Bronchial epithelial cell (primary cell): ENCODE measurements at regions not wholly inside any gene's neighbourhood (a gene's known extent, or its start where the extent isn't known, plus 50 kb on each side); places are given as distances from the start of the nearest gene placed in this dataset.

Experiments used
- DNase-seq: peaks from one replicate; pipeline ENCODE4 v3.0.0-alpha.2; 2010; ENCODE audit warnings: low read depth
- FAIRE-seq: peaks from 2 replicates; lab custom pipeline; 2011; peaks lifted over from hg19 to GRCh38; lab: Jason Lieb, UNC
- H3K27me3 ChIP-seq: 2 replicates; pipeline ENCODE4 v1.5.1; 2011; ENCODE audit warnings: low read length; ENCODE audit not compliant: control insufficient read depth, insufficient read depth
- H3K36me3 ChIP-seq: 2 replicates; pipeline ENCODE4 v1.5.1; 2011; ENCODE audit warnings: low read length; ENCODE audit not compliant: control insufficient read depth, insufficient read depth
- H3K4me3 ChIP-seq: 2 replicates; pipeline ENCODE4 v1.5.1; 2011; ENCODE audit warnings: mild to moderate bottlenecking, low read depth, low read length, control low read depth
- TF ChIP-seq, protein P1 (sequence below): IDR thresholded peaks from 2 replicates; pipeline ENCODE4 v1.5.1; 2011; ENCODE audit warnings: mild to moderate bottlenecking, moderate library complexity, low read length, control low read depth, inconsistent platforms; ENCODE audit not compliant: insufficient read depth, severe bottlenecking

DNA sequence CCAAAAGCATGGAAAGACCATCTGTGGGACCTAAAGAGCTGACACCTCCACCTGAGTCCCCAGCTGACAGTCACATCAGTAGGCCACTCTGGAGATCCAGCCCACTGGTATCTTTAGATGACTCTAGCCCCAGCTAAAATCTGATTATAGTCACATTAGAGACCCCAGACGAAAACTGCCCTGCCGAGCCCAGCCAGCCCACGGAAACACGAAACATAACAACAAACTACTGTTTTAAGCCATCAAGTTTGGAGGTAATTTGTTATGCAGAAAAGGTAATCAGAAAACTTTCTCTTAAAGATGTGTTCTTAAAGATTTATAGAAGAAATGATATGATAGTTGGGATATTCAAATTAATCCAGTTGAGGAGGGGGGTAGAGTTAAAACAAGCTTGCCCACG is 175.7 kb downstream of the DHX15 start:
- no peak for FAIRE-seq
- Histone ChIP-seq H3K27me3 (no peaks in the 10 kb centered on the region), H3K36me3 (no peaks in the 10 kb centered on the region), H3K4me3 (no peak overlapping the region)
- TF ChIP-seq, protein P1, sequence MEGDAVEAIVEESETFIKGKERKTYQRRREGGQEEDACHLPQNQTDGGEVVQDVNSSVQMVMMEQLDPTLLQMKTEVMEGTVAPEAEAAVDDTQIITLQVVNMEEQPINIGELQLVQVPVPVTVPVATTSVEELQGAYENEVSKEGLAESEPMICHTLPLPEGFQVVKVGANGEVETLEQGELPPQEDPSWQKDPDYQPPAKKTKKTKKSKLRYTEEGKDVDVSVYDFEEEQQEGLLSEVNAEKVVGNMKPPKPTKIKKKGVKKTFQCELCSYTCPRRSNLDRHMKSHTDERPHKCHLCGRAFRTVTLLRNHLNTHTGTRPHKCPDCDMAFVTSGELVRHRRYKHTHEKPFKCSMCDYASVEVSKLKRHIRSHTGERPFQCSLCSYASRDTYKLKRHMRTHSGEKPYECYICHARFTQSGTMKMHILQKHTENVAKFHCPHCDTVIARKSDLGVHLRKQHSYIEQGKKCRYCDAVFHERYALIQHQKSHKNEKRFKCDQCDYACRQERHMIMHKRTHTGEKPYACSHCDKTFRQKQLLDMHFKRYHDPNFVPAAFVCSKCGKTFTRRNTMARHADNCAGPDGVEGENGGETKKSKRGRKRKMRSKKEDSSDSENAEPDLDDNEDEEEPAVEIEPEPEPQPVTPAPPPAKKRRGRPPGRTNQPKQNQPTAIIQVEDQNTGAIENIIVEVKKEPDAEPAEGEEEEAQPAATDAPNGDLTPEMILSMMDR, result no peak
- no peak for DNase-seq

DNA sequence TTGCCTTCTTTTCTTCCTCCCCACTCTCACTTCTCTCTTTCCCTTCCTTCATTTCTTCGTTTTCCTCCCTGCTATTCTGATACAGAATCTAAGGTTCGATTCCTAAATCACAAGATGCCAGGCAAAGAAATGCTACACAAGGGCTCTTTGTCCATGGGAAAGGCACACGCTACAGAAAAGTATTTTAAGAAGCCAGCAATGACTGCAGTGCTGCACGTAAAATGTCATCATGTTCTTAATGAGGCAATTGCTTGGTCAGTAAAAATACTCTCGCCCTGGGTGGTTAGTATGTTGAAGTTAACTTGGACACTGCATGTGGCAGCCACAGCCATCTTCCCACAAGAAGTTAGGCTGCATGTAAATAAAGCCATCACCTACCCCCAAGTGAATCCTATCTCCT is 178.4 kb downstream of the DHX15 start:
- H3K27me3 ChIP-seq, result no peaks in the 10 kb centered on the region
- no peak for FAIRE-seq

DNA sequence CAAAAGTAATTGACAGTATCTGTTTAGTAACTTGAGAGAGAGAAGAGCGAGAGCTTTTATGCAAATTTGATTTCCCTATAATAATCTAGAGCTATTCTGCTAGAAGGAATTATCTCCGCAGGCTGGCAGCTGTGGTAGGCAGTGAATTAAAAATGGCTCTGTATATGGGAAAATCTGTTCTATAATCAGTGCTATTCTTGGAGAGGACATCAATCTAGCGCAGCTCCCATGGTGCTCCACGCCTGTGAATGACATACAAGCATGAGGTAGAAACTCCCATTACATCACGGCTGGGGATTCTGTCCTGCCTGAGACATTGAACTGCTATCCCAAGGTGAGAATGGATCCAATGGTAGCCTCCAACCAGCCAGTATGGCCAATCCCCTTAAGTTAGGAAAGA is 179.0 kb downstream of the DHX15 start:
- DNase-seq (no peak), FAIRE-seq (no peak)
- H3K36me3 ChIP-seq, result no peaks in the 10 kb centered on the region
- H3K4me3 ChIP-seq, result no peak overlapping the region
- no peaks in the 10 kb centered on the region for H3K27me3 ChIP-seq
- TF ChIP-seq, protein P1, result no peak

More for the DNA sequence above, 178.4 kb downstream of the DHX15 start:
- no peak for DNase-seq
- no peaks in the 10 kb centered on the region for H3K36me3 ChIP-seq
- TF ChIP-seq, protein P1, result no peak
- H3K4me3 ChIP-seq, result no peak overlapping the region

DNA sequence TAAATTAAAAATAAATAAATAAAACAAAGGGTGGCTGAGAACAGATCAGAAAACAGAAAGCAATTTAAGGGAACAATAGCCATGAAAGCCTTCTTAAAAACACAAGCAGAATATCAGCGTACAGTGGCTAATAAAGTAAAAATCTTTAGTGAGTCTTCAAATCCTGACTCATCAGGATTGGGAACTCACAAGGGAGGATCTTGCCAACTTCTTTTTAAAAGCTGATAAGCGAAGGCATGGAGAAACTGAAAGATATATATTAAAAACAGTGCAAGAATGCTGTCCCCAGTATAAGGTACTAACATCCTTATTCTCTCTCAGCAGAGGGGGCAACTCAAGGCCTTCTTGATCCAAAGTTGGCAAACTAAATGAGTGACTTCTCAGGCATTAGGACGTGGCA is 180.1 kb downstream of the DHX15 start:
- Histone ChIP-seq H3K36me3 (no peaks in the 10 kb centered on the region), H3K4me3 (no peak overlapping the region), H3K27me3 (no peaks in the 10 kb centered on the region)
- TF ChIP-seq, protein P1, result no peak
- FAIRE-seq, result no peak
- no peak for DNase-seq

DNA sequence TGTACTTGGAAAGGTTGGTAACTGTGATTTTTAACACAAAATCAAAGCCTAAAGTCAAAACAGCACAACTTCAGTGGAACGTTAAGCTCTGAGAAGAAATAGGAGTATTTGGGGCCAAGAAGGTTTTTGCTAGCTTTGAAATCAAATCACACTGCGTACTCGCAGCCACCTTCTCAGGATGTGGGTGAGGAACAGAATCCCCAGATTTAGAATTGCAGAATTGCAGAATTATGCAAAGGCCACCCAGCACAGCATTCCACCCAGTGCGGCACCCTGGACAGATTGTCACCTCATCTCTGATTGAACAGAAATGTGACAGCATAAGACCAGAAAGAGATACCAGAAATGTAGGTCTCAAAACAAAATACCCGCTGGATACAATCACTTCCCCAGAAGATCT is 181.1 kb downstream of the DHX15 start:
- no peak for FAIRE-seq
- no peak for DNase-seq
- no peaks in the 10 kb centered on the region for H3K27me3 ChIP-seq
- TF ChIP-seq, protein P1, result no peak
- H3K36me3 ChIP-seq, result no peaks in the 10 kb centered on the region
- H3K4me3 ChIP-seq, result no peak overlapping the region

DNA sequence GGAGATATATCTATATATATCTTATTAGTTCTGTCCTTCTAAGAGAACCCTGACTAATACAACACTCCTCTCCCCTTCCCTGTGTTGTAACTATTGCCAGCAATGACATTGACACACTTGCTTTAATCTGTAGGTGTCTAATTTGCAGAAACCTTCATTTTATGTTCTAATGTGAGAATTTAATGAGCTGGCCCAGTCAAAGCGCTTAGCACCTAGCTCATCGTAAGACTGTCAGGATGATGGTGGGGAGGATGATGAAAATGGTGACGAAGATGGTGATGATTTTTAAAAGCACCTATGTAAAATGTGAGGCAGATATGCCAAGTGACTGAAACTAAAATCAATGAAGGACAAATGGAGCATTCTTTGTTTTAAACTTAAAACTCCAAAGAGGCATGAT is 183.8 kb downstream of the DHX15 start:
- DNase-seq (no peak), FAIRE-seq (no peak)
- H3K4me3 ChIP-seq, result no peak overlapping the region
- H3K27me3 ChIP-seq, result no peaks in the 10 kb centered on the region
- TF ChIP-seq, protein P1, result no peak
- H3K36me3 ChIP-seq, result no peaks in the 10 kb centered on the region
